HG03039 (cell line): ENCODE measurements at regions not wholly inside any gene's neighbourhood (a gene's known extent, or its start where the extent isn't known, plus 50 kb on each side); places are given as distances from the start of the nearest gene placed in this dataset.

Experiments used
- ATAC-seq: cut with Tn5 transposase; IDR thresholded peaks from one replicate; pipeline ENCODE4 v1.9.1; 2021; ENCODE audit warnings: mild to moderate bottlenecking, moderate library complexity; ENCODE audit not compliant: unreplicated experiment

GRCh38 chr2:7452110-7452876 is 535.1 kb downstream of the RNF144A start:
- no peak for ATAC-seq

GRCh38 chr2:7454592-7454991 is 537.4 kb downstream of the RNF144A start:
- ATAC-seq = no peak

DNA sequence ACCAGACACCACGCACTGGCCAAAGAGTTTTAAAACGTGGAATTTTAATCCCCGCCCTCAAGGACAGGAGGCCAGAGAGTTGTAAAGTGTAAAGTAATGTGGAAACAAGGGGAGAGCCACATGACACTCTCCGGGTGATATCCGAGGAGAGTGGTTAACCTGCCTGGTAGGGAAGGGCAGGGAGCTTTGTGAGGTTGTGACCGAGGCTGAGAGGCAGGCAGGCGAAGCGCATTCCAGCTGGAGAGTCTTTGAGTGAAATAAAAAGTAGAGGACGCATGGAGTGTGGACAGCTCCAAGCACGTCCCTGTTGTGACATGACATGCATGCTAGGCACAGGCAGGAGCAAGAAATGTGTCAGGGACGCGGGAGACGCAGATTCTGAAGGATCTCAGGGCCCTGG is 539.5 kb downstream of the RNF144A start:
- no peak for ATAC-seq

DNA sequence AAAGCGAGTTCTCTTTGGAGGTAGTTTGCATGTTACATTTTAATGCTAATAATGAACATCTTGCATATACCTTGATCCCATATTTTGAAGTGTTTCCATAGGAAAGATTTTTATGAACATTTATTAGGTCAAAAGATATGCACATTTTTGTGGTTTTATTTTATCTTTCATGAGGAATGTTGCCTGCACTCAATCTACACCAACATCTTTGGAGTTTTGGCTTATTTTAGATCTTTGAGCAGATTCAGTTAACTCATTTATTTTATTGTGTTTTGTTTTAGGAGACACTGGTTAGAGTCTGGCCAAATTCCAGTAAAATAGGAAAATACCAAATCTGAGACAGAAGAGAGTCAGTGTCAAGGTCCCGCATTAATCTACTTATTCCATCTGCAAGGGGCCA is 540.9 kb downstream of the RNF144A start:
- no peak for ATAC-seq

- ATAC-seq = no peak
These were observed 550.7 kb downstream of the RNF144A start for GRCh38 chr2:7467782-7468447.

GRCh38 chr2:7468448-7468828 is 551.2 kb downstream of the RNF144A start:
- ATAC-seq = no peak

- ATAC-seq = no peak
These were observed 551.7 kb downstream of the RNF144A start for GRCh38 chr2:7468955-7469354.

DNA sequence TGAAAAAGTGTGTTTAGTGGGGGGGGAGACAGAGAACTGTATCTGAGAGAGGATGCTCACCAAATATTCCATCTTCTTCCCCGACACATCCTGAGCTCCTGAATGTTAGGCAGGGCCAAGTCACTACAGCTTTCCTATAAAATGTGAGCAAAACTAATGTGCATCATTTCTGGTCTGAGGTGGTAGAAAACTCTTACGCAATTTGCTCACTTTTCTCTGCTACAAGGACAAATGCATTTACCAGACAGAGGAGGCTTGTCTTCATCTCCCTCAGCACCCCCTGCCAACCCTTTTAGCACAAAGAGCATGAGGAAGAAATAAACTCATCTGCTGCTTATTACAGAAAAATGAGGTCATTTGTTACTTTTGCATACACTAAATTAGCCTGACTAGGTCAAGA is 554.0 kb downstream of the RNF144A start:
- no peak for ATAC-seq

DNA sequence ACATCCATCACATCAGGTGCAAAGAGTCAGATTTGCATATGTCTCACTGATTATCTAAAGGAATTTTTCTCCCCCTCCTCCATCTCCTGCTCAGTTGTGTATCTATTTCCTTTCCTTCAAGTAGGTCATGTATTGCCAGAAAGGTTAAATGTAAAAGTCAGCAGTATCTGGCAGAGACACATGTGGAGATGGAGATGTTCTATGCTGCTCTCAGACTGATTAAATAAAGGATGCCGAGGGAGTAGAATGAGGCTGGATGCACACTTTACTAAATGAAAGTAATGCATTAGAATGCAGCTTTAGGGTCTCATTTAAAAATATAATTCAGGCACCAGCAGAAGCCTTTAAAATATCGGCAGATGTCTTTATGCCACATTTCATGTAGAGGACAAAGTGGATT is 555.3 kb downstream of the RNF144A start:
- ATAC-seq = no peak

GRCh38 chr2:7473135-7473771 is 556.0 kb downstream of the RNF144A start:
- ATAC-seq = no peak

DNA sequence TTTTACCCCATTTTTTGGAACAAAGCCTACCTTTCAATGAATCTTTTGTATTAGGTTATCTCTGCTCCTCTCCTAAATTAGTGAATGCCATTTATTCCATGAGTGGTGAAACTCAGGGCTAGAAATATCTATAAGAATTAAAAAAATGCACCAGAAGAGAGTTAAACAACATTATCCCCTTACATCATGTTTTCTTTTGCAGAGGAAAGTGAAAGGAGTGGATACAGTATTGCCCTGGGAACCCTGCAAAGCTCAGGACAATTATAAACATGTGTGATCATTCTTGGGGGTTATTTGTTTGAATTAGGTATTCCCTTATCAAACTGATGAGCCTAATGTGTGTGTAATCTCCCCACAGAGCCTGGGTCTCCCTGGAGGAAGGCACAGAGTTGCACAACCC is 559.2 kb downstream of the RNF144A start:
- ATAC-seq = no peak

DNA sequence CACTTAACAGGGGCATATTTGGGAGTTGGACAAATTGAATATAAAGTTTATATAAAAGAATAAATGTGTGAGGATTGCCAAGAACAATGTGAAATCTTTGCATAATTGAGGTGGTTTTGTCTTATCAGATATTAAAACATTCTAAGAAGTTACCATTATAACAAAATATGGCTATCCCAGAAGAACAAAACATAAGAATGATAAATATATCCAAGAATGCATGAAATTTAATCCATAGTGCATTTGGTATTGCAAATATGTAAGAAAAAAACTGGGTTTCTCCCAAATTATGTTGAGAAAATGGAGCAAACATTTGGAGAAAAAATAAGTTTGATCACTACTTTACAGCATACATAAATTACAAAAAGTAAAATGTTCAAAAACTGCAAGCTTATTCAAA is 562.4 kb downstream of the RNF144A start:
- ATAC-seq = no peak

- ATAC-seq = no peak
These were observed 563.2 kb downstream of the RNF144A start for GRCh38 chr2:7480431-7480830.

- ATAC-seq = no peak
These were observed 573.5 kb downstream of the RNF144A start for GRCh38 chr2:7490672-7491071.

GRCh38 chr2:7492719-7493118 is 575.5 kb downstream of the RNF144A start:
- ATAC-seq = no peak

- ATAC-seq = no peak
These were observed 580.0 kb downstream of the RNF144A start for GRCh38 chr2:7497178-7497577.

GRCh38 chr2:7499018-7499417 is 581.8 kb downstream of the RNF144A start:
- ATAC-seq = no peak

DNA sequence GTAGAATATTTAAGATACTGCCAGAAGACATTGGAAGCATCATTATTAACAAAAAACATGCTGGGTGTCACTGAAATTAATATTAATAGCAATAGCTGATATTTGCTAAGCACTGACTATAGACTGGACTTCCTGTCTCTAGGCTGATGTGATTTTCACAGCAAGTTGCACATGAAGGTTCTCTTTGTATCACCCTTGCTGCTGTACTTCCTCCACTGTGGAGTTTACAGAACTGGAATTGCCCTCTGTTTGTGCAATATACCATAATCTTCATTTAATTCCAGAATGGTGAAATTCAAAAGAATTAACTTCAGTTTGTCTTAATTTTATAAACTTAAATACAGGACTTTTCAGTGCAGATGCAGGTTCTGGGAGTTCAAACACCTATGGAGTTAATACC is 585.1 kb downstream of the RNF144A start:
- no peak for ATAC-seq

DNA sequence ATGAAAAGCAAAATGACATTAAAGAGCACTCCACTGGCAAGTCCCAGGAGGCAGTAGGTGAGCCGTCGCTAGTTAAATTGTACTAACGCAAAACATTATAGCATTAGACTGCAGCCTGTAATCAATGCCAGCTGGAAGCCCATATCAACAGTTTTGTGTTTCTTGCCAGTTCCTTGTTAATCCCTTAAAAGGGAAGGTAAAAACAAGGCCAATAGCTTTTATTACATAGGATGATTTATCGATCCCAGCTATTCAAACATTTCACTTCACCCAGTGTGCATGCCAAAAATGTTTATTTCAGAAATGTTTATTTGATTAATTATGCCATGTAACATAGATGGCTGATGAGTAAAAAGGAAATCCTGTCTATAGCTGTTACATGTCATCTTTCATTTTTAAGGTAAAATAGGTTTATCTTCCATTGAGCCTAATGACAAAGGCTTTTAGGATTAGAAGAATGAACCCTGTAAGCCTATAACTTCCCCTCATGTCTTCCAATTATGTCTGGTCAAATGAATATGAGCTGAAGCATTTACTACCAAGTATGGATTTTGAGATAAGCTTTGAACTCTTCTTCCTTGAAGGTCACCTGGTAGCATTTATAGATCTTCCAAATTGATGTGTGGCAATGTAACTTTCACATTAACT is 591.2 kb downstream of the RNF144A start:
- ATAC-seq = no peak

DNA sequence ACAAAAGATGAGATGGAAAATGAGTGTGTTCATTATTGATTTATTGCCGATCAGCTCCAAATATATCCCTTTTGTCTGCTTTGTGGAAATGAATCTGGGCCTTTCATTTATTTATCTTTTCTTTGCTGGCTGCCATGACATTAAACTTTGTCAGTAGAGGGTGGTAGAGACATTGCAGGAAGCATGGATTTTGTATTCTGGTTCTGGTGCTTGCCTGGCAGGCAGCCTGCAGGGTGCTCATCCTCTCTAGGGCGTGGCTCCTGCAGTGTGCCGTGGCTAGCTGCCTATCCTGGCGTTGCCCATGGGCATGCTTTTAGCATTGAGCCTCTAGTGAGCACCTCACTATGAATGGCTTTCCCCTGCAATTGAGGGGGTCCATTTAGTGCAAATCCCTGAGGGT is 593.1 kb downstream of the RNF144A start:
- ATAC-seq = no peak

- ATAC-seq = no peak
These were observed 596.6 kb downstream of the RNF144A start for GRCh38 chr2:7513834-7514233.

DNA sequence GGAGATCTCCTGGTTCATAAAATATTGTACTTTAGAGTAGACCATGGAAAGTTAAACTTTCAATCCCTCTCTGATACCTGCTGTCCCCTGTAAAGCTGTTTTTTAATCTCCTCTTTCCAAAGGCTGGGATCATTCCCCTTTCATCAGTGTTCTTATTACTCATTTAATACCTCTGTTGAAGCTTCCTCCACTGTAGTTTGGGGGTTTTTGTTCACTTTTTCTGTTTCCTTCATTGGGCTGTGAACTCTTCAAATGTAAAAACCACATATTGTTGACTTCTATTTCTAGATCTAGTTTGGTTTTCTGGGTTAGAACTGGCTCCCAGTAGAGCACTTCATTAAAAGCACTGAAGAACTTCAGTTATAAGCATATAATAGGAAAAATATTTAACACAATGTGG is 598.1 kb downstream of the RNF144A start:
- ATAC-seq = no peak
